Ishikawa (cell line): ENCODE measurements at regions not wholly inside any gene's neighbourhood (a gene's known extent, or its start where the extent isn't known, plus 50 kb on each side); places are given as distances from the start of the nearest gene placed in this dataset.

Experiments
- CEBPB ChIP-seq: IDR thresholded peaks from 2 replicates; pipeline ENCODE4 v1.6.1; 2012
- EGR1 ChIP-seq: IDR thresholded peaks from 2 replicates; pipeline ENCODE4 v1.6.1; 2012
- EP300 ChIP-seq: IDR thresholded peaks from 2 replicates; pipeline ENCODE4 v1.6.1; 2012; ENCODE audit warnings: borderline replicate concordance
- FOXM1 ChIP-seq: IDR thresholded peaks from 2 replicates; pipeline ENCODE4 v1.6.1; 2012; ENCODE audit warnings: low read depth, borderline replicate concordance
- NFIC ChIP-seq: IDR thresholded peaks from 2 replicates; pipeline ENCODE4 v1.6.1; 2012
- RAD21 ChIP-seq: IDR thresholded peaks from 2 replicates; pipeline ENCODE4 v1.6.1; 2012; ENCODE audit warnings: low read depth
- TAF1 ChIP-seq: IDR thresholded peaks from 2 replicates; pipeline ENCODE4 v1.6.1; 2012; ENCODE audit warnings: low read depth, mild to moderate bottlenecking
- TEAD4 ChIP-seq: IDR thresholded peaks from 2 replicates; pipeline ENCODE4 v1.6.1; 2012
- YY1 ChIP-seq: IDR thresholded peaks from 2 replicates; pipeline ENCODE4 v1.6.1; 2012; ENCODE audit warnings: low read depth
- ZBTB7A ChIP-seq: IDR thresholded peaks from 2 replicates; pipeline ENCODE4 v1.6.1; 2012; ENCODE audit warnings: low read depth
- TF ChIP-seq, protein P1 (sequence below): IDR thresholded peaks from 2 replicates; pipeline ENCODE4 v1.6.1; 2012
- TF ChIP-seq, protein P2 (sequence below): IDR thresholded peaks from 2 replicates; pipeline ENCODE4 v1.6.1; 2012; ENCODE audit warnings: low read depth, mild to moderate bottlenecking

DNA sequence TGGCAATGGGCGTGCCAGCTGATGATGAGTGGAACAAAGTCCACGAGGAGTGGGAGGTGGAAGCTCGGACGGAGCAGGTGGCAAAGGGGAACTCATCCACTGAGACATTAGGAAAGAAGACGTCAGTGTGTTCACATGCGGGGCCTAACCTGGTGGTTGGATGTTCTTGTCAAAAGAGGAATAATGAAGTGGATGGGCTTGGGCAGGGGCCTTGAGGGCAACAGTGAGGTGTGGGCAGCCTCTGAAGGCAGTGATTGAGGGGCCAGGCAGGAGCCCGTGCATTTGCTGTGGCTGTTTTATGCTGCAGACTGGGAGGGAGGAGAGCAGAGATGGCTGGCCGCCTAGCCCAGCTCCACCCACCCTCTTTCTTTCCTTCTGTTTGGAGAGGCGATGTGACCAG is 74.5 kb downstream of the LRRC30 start:
- TF ChIP-seq YY1 (no peak), TAF1 (no peak), CEBPB (no peak), ZBTB7A (no peak), EP300 (no peak), RAD21 (no peak), EGR1 (no peak), FOXM1 (no peak), TEAD4 (no peak), NFIC (no peak)
- TF ChIP-seq, protein P1, sequence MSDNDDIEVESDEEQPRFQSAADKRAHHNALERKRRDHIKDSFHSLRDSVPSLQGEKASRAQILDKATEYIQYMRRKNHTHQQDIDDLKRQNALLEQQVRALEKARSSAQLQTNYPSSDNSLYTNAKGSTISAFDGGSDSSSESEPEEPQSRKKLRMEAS = no peak
- TF ChIP-seq, protein P2, sequence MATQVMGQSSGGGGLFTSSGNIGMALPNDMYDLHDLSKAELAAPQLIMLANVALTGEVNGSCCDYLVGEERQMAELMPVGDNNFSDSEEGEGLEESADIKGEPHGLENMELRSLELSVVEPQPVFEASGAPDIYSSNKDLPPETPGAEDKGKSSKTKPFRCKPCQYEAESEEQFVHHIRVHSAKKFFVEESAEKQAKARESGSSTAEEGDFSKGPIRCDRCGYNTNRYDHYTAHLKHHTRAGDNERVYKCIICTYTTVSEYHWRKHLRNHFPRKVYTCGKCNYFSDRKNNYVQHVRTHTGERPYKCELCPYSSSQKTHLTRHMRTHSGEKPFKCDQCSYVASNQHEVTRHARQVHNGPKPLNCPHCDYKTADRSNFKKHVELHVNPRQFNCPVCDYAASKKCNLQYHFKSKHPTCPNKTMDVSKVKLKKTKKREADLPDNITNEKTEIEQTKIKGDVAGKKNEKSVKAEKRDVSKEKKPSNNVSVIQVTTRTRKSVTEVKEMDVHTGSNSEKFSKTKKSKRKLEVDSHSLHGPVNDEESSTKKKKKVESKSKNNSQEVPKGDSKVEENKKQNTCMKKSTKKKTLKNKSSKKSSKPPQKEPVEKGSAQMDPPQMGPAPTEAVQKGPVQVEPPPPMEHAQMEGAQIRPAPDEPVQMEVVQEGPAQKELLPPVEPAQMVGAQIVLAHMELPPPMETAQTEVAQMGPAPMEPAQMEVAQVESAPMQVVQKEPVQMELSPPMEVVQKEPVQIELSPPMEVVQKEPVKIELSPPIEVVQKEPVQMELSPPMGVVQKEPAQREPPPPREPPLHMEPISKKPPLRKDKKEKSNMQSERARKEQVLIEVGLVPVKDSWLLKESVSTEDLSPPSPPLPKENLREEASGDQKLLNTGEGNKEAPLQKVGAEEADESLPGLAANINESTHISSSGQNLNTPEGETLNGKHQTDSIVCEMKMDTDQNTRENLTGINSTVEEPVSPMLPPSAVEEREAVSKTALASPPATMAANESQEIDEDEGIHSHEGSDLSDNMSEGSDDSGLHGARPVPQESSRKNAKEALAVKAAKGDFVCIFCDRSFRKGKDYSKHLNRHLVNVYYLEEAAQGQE = no peak
